SH-SY5Y (cell line): ENCODE measurements at regions not wholly inside any gene's neighbourhood (a gene's known extent, or its start where the extent isn't known, plus 50 kb on each side); places are given as distances from the start of the nearest gene placed in this dataset.

Source experiments
- GATA2 ChIP-seq: IDR thresholded peaks from 2 replicates; pipeline ENCODE4 v1.6.1; 2011; ENCODE audit warnings: mild to moderate bottlenecking, low read depth, low read length
- GATA3 ChIP-seq: IDR thresholded peaks from 2 replicates; pipeline ENCODE4 v1.6.1; 2011; ENCODE audit warnings: low read depth, mild to moderate bottlenecking, low read length, moderate library complexity

DNA sequence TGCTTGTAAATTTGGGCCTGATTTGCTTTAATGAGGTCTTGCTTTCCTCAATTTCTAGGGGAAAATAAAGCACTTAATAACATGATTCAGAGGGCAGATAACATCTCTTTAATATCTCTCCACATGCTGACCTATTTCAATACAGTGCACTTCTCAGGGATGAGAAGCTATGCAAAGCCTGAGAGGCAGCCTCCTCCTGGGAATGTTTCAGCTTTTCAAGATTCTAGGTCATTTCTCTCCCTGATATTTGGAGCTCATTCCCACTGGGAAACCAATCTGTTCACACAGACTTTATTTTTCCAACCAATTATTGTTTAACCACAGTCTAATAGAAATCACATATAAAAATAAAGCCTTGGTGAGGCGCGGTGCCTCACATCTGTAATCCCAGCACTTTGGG lies 67.0 kb upstream of the LSAMP start:
- TF ChIP-seq GATA2 (no peak; the same call in 1 of the 2 replicates), GATA3 (no peak)

DNA sequence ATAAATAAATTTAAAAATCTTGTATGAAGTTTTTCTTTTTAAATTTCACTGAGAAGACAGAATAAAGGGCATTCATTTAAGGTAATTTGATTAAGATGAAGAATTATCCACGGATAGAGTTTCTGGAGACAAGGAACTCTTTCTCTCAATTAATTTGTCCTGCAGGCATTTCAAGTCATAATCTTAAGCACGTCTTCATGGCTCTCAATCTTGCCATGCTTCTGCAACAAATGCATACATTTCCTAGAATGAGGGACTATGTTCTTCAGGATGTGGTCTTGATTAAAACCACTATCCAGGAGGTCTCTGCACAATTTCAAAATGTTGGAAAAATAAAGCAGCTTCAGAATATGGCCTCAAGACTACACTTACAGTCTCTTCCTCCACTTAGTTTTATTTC lies 67.6 kb upstream of the LSAMP start:
- TF ChIP-seq GATA3 (no peak), GATA2 (no peak)

DNA sequence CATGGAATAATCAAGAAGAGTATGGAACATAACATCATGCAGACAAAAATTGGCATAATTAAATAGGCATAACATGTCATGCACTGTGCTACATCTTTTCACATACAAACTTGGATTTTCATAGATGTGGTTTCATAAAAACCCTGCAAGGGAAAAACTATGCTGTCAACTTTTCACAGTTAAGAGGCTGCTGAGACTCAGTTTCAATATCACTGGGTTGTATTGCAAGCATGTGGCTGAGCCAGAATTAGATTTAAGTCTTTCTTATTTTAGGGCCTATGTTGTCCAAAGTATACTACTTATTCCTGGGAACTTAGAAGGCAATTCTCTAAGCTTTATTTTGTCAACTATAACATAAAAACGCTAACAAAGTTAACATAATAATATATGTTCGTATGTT lies 70.7 kb upstream of the LSAMP start:
- TF ChIP-seq GATA2 (no peak), GATA3 (no peak)

DNA sequence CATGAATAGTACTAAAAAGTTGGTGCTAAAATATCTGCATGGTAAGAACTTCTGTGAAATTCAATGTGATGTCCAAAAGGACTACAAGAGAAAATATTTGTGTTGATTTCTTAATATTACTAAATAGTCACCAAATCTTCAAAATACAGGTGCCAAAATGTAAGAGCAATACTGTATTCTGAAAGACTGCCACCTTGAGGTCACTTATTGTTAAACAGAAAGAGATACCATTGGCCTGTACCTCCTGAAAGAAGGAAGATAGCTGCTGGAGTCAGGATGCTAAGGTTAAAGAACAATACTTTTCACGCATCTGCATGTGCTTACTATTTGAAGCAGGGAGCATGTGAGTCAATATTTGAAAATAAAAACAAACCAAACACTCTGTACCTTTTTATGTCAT lies 72.0 kb upstream of the LSAMP start:
- no peak for TF ChIP-seq GATA3
- TF ChIP-seq GATA2 = no peak

DNA sequence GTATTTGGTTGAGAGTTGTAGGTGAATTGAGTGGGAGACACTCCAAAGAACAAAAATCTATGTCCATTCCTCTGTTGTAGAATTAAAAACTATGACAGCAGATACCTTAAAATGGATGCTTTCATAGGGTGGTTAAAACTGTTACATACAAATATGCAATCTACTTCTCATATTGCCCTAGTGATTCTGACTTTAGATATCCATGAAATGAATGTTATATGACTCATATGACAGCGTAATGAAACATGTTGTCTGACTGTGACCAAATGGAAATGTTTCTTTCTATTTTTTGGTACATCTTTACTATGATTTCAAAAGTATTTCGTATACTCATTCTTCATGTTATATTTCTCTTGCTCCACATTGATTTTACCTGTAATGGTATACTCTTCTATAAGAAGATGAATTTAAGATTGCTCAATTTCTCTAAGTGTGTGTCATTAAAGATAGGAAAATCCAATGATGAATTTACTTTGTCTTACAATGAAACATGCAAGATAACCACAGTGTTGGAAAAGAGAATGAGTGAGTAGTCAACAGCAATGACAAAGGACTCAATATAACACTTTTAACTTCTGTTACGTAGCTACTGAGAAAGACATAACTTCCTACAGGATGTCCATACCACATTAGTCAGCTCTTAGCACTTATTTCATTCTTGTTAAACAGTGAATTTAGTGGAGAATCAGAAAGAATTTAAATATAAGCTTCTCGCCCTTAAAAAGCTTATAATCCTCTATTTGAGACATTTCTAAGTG lies 79.3 kb upstream of the LSAMP start:
- no peak for TF ChIP-seq GATA2
- TF ChIP-seq GATA3 = no peak

DNA sequence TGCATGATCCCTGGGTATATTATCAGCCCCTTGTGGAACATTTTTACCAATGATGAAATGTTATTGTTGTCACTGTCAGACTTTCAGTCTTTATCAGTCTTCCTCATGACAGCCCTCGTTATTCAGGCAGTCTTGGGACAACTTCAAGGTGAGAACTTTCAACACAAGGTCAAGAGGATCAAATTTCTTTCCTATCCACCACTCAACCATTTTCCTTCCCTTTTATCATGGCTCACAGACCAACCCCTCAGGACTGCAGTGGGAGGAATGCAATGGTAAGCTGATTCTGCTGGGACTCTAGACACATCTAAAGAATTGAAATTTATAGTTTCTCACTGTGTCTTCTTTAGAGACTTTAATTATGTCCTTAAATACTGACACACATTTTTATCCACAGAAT lies 107.0 kb upstream of the LSAMP start:
- TF ChIP-seq GATA3 (no peak), GATA2 (no peak)

DNA sequence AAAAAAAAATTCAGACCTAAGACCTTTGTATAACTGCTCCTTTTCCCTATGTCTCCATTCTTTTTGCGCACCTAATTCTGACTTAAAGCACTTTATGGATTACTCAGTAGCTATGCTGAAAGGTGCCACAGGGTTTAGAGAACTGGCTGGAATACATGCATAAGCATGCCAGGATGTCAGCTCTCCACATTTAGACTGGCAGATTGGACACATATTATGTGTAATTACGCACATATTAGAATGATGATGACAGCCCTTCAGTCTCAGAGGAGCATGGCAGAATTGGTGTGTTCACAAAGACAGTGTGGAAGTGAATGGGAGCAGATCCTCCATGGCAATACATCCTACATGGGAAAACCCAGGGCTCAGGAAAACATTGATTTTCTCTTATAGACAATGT lies 108.1 kb upstream of the LSAMP start:
- TF ChIP-seq GATA2 (no peak), GATA3 (no peak)

DNA sequence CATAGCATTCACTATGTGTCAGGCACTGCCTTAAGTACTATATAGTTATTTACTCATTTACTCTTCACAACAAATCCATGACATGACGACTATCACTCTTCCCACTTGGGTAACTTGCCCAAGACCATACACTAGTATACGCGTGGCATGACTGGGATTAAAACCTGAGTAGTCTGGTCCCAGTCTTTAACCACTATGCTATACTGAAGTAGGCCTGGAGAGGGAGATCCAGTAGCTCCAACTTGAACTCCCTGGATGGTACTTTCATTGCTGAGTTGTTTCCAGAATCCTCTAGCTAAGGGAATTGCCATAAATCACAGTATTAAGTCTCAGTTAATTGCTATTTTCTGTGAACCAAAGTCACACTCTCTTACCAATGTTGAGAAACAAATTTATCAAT lies 116.2 kb upstream of the LSAMP start:
- TF ChIP-seq GATA3 (no peak), GATA2 (no peak)

DNA sequence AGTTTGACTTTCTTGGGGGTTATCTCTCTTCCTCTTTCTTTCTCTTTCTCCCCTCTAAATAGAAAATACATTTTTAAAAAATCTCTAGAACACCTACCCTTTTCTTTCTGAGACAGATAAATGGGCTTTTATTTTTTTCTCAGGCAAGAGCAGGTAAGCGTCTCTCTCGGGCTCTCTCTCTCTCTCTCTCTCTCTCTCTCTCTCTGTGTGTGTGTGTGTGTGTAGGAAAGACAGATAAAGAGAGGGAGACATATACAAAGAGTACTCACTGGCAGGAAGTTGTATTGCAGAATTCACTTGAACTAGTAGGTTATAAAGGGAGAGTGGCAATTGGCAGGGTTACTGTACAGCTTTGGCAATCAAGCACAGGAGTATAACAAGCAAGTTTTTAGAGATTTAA lies 118.1 kb upstream of the LSAMP start:
- TF ChIP-seq GATA3 = no peak
- no peak for TF ChIP-seq GATA2

DNA sequence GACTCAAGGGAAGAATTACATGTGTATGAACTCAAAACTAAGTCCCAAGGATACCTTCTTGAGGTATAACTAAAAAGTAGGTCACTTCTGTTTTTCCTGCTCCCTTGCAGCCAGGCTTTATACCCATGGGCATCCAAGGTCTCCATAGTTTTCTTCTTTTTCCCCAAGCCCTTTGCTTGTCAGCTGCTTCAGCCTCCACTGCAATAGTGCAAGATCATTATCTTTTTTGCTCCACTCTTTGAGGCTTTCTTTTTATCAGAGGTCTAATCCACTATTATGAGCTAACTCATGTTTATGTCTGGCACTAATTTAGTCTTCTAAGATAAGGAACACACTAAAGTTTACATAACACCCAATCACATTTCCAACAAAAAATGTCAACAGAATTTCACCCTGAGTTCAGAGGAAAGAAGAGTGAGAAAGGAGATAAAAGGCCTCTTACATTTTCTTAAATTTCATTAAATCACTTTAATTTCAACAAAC lies 121.2 kb upstream of the LSAMP start:
- TF ChIP-seq GATA3 (peak; percentile 53), GATA2 (peak; percentile 76; the same call in 1 of the 2 replicates)

DNA sequence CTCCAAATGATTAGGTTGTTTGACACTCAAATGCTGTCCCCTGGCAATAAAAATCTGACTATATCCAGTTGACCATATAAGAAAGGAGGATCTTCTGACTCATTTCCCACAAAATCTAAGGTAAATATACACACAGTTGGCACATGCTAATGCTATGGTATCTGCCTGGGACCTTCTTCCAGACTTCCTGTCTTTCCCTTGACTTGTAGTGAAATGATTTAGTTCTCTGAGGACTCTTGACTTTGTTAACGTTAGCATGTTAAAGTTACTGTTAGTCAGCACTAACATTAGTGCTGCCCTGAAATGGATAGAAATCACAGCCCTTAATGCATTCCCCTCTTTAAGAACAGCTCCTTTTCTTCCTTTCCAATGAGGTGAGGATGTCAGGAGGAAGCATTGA lies 124.3 kb upstream of the LSAMP start:
- TF ChIP-seq GATA3 = no peak
- no peak for TF ChIP-seq GATA2

DNA sequence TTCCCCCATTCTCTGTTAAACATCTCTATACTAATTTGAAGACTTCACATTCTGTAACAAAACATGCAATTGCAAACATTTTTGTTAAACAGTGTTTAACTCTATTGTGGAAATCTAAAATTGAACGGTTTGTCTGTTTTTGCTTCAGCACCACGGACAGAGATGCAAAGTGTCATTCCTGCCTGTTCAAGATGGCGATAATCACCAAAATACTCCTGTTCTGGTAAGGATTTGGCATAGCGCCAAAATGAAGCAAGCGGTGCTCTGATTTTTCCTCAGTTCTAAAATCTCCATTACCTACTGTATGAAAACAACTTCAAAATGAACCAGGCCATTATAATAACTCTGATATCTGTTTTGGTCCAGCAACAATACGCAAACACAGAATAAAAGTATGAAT lies 129.7 kb upstream of the TUSC7 start:
- TF ChIP-seq GATA2 = no peak
- TF ChIP-seq GATA3 = no peak

DNA sequence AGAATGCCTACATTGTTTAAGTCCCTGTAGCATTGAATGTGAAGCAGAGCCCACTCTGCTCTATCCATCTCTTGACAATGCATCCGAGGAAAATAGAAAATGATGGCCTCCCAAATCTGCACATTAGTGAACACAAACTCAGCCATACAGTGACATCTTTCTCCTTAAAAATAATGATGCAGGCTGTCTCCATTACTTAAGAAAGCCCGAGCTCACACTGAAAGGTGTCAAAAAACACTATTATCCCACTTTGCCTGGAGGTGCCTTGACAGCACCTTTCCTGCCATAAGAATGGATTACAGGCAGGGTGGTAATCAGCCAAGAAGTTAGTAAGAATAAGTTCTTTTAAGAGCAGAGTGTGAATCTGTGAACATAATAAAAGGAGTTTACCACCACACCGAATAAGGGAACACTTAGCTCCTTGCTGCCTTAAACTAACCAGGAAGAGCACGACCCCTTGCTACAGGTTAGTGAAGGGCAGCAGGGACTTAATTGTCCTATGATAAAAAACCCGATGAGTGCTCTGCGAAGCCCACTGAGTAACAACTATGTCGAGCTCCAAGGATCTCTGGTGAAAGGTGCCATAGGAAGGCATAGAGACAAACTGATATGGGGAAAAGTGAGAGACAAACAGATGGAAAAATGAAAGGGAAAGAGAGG lies 123.2 kb upstream of the TUSC7 start:
- TF ChIP-seq GATA2 = no peak

DNA sequence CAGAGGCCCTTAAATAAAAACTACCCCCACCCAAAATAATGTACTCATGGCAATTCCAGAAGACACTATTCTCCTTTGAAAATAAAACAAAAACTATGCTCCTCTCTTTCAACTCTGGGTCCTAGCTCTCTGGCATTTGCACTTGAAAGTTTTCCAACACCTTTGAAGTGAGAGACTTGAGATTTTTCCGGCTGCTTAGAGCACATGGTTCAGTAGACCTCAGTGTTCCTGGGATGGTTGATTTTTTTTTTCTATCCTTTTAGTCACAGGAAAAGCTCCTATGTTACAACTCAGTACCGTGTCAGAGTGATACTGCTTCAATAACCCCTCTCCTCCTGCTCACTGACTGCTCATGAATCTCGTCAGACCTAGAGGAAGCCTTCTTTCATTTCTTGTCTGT lies 118.3 kb upstream of the TUSC7 start:
- TF ChIP-seq GATA2 = no peak
- no peak for TF ChIP-seq GATA3

DNA sequence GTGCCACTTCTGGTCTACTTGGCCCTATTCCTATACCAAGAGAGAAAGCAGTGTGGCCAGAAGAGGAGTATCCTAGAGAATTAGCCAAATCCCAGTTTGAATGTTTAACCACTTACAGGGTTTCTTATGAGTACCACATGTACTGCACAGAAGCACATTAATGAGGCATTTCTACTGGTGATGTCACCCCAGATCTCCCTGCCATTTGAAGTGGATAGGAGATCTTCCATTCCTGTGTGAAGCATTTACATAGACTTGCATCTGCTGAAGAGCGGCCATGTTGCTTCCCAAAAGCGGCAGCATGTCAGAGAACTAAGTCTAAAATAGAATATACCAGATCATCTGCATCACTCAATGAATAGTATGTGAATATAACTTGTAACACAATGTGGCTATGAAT lies 108.4 kb upstream of the TUSC7 start:
- TF ChIP-seq GATA2 (no peak), GATA3 (no peak)
